ENCODE measurements at regions not wholly inside any gene's neighbourhood (a gene's known extent, or its start where the extent isn't known, plus 50 kb on each side); places are given as distances from the start of the nearest gene placed in this dataset.

DNA sequence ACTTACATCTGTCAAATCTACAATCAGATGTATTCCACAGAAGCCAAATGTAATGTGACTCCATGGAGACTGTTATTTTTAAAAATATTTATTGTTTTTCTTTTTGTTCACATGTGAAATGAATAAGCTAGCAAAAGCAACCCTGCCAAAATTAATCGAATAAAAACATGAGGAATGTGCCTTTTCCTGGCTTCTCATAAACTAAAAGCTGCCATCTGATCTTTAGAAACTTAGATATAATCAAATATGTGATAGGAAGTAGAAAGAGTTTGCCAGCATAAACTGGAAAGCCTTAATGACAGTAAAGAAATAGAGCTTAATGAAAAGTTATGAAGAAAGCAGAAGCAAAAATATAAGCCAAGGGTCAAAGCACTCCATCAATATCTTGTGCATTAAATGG, 1724.7 kb upstream of the WWC1 start:
- H3K9me3 ChIP-seq = no peaks in the 10 kb centered on the region
- no peaks in the 10 kb centered on the region for H3K27me3 ChIP-seq
- 57 to 65% methylated on average over 1 of the region's 1 CpG for WGBS, 2 donors
- no peaks in the 10 kb centered on the region for H3K4me1 ChIP-seq
- no peak overlapping the region for H3K27ac ChIP-seq
- intact Hi-C loops (cut with DNase I) = no loop called here
- no peaks in the 10 kb centered on the region for H3K36me3 ChIP-seq (replicated peaks in 1 of 2; ENCODE audit: insufficient read depth in 1 of 2, low read depth in 2 of 2)
- H3K4me3 ChIP-seq = no peak overlapping the region
- ATAC-seq (no peak), DNase-seq (no peak)
- TF ChIP-seq POLR2A (IDR thresholded peaks at IDR 0.05) = no peak
- TF ChIP-seq, protein P1, sequence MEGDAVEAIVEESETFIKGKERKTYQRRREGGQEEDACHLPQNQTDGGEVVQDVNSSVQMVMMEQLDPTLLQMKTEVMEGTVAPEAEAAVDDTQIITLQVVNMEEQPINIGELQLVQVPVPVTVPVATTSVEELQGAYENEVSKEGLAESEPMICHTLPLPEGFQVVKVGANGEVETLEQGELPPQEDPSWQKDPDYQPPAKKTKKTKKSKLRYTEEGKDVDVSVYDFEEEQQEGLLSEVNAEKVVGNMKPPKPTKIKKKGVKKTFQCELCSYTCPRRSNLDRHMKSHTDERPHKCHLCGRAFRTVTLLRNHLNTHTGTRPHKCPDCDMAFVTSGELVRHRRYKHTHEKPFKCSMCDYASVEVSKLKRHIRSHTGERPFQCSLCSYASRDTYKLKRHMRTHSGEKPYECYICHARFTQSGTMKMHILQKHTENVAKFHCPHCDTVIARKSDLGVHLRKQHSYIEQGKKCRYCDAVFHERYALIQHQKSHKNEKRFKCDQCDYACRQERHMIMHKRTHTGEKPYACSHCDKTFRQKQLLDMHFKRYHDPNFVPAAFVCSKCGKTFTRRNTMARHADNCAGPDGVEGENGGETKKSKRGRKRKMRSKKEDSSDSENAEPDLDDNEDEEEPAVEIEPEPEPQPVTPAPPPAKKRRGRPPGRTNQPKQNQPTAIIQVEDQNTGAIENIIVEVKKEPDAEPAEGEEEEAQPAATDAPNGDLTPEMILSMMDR (IDR thresholded peaks at IDR 0.05) = no peak

DNA sequence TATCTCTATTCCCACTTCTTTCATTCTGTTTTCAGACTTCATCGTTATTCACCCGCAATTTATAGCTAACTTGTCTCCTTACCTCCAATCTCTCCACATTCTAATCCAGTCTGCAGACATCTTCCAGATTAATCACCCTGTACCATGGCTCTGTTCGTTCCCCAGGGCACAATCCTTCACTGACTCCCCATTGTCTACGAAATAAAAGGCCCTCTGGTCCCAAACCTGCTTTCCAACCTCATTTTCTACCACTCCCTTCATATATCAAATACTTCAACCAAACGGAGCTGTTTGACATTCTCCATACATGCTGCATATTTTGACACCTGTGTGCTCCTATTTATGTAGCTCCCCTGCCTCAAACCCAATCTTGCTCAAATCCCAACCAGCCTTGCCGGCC, 1720.6 kb upstream of the WWC1 start:
- Histone ChIP-seq H3K27me3 (no peaks in the 10 kb centered on the region), H3K9me3 (no peaks in the 10 kb centered on the region), H3K27ac (no peak overlapping the region), H3K4me3 (no peak overlapping the region), H3K4me1 (no peaks in the 10 kb centered on the region), H3K36me3 (replicated peaks in 1 of 2; ENCODE audit: insufficient read depth in 1 of 2, low read depth in 2 of 2) (no peaks in the 10 kb centered on the region)
- no peak for DNase-seq
- 54 to 61% methylated on average over 6 of the region's 6 CpGs for WGBS, 2 donors
- TF ChIP-seq, protein P1 (IDR thresholded peaks at IDR 0.05) = no peak
- no peak for TF ChIP-seq POLR2A (IDR thresholded peaks at IDR 0.05)
- ATAC-seq = no peak
- intact Hi-C loops (cut with DNase I) = no loop called here

DNA sequence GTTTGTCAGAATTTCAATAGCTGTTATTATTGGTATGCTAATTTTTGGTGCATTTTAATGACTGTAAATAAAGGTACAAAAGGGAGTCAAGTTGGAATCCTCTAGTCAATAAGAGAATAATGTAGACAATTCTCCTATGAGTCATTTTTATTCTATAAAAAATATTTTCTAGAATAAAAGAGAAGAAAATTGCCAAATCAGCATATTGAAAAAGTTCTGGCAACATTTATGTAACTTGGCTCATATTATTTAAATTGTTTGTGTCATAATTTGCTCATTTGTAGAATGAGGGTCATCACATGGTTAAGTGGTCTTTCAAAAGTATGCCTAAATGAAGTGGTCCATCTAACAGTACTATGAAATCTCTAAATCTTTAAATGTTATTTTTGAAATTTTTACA, 1719.8 kb upstream of the WWC1 start:
- H3K4me3 ChIP-seq = no peak overlapping the region
- no peak overlapping the region for H3K27ac ChIP-seq
- intact Hi-C loops (cut with DNase I) = no loop called here
- ATAC-seq (no peak), DNase-seq (no peak)
- no peaks in the 10 kb centered on the region for H3K4me1 ChIP-seq
- TF ChIP-seq, protein P1 (IDR thresholded peaks at IDR 0.05) = no peak
- no peak for TF ChIP-seq POLR2A (IDR thresholded peaks at IDR 0.05)
- H3K27me3 ChIP-seq = no peaks in the 10 kb centered on the region
- H3K36me3 ChIP-seq (replicated peaks in 1 of 2; ENCODE audit: insufficient read depth in 1 of 2, low read depth in 2 of 2) = no peaks in the 10 kb centered on the region
- no peaks in the 10 kb centered on the region for H3K9me3 ChIP-seq

DNA sequence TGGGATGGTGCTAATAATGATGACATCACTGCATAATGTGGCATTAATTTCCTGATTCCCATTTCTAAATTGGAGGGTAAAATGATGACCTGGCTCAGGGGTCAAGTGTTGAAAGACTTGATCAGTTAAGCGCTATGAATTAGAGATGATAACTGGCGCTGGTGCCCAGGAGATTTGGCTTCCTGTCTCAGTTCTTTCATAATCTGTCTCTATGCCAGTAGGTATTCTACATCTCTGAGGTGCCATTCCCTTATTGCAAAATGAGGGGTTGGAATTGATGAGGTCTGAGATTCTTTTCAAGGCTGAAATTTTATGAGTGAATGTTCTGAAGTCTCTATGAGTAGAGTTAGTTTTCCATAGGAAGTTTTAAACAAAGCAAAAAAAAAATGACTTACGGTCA, 1715.1 kb upstream of the WWC1 start:
- no peak overlapping the region for H3K4me3 ChIP-seq
- no peaks in the 10 kb centered on the region for H3K4me1 ChIP-seq
- no peak overlapping the region for H3K27ac ChIP-seq
- TF ChIP-seq, protein P1 (IDR thresholded peaks at IDR 0.05) = no peak
- TF ChIP-seq POLR2A (IDR thresholded peaks at IDR 0.05) = no peak
- ATAC-seq = no peak
- intact Hi-C loops (cut with DNase I) = no loop called here
- no peak for DNase-seq
- WGBS, 2 donors = 73 to 79% methylated on average over 3 of the region's 3 CpGs
- no peaks in the 10 kb centered on the region for H3K27me3 ChIP-seq
- no peaks in the 10 kb centered on the region for H3K36me3 ChIP-seq (replicated peaks in 1 of 2; ENCODE audit: insufficient read depth in 1 of 2, low read depth in 2 of 2)
- H3K9me3 ChIP-seq = no peaks in the 10 kb centered on the region

DNA sequence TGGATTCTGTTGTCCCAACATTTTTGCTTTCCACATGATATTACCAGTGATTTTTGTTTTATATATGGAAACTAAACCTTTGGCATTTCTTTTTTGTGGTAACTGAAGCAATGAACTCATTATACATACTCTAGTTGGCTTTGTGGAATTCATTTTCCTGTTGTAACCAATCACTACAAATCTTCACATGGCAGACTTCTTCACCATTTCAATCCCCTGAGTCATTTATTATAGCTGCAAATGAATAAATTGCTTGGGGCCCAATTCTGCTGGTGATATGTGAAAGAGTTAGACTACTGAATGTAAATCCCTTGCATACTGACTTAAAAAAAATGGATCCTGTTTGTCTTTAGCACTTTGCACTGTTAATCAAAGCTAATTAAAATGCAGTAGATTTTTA, 1709.6 kb upstream of the WWC1 start:
- Histone ChIP-seq H3K4me3 (no peak overlapping the region), H3K36me3 (replicated peaks in 1 of 2; ENCODE audit: insufficient read depth in 1 of 2, low read depth in 2 of 2) (no peaks in the 10 kb centered on the region), H3K27ac (no peak overlapping the region), H3K4me1 (no peaks in the 10 kb centered on the region), H3K27me3 (no peaks in the 10 kb centered on the region), H3K9me3 (no peaks in the 10 kb centered on the region)
- ATAC-seq (no peak), DNase-seq (no peak)
- intact Hi-C loops (cut with DNase I) = no loop called here
- TF ChIP-seq POLR2A (IDR thresholded peaks at IDR 0.05) = no peak
- TF ChIP-seq, protein P1 (IDR thresholded peaks at IDR 0.05) = no peak
